ENCODE measurements at regions not wholly inside any gene's neighbourhood (a gene's known extent, or its start where the extent isn't known, plus 50 kb on each side); places are given as distances from the start of the nearest gene placed in this dataset.

DNA sequence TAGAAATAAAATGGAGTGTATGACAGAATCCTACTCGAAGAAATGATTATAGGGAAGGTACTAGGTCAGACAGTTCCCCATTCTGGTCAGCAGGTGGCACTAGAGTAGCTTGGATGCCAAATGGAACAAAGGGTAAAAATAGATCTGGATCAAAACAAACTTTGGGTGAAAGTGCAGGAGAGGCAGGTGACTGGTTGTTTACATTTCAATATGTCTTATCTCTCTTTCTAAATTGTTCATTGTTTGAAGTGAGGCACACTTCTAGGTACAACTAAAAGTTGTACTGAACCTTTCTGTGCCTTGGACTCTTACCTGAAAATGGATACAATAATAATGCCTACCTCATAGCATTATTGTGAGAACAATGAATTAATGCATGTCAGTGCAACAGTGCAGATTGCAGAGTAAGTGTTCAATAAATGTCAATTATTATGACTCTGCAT lies 62.0 kb upstream of the OSBPL8 start (continued):
- no peak for TF ChIP-seq CHD1 (IDR thresholded peaks at IDR 0.05; ENCODE audit: low read depth, low read length)
- no peak for TF ChIP-seq SMARCA5 (IDR thresholded peaks at IDR 0.05)
- TF ChIP-seq STAT1 (conservative IDR thresholded peaks at IDR 0.05): no peak
- TF ChIP-seq, protein P1, sequence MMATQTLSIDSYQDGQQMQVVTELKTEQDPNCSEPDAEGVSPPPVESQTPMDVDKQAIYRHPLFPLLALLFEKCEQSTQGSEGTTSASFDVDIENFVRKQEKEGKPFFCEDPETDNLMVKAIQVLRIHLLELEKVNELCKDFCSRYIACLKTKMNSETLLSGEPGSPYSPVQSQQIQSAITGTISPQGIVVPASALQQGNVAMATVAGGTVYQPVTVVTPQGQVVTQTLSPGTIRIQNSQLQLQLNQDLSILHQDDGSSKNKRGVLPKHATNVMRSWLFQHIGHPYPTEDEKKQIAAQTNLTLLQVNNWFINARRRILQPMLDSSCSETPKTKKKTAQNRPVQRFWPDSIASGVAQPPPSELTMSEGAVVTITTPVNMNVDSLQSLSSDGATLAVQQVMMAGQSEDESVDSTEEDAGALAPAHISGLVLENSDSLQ (IDR thresholded peaks at IDR 0.05): no peak
- no peak for TF ChIP-seq NR2C1 (IDR thresholded peaks at IDR 0.05)
- peak; percentile 90 for TF ChIP-seq MEF2A (IDR thresholded peaks at IDR 0.05; ENCODE audit: insufficient read depth, low read depth, low read length)

DNA sequence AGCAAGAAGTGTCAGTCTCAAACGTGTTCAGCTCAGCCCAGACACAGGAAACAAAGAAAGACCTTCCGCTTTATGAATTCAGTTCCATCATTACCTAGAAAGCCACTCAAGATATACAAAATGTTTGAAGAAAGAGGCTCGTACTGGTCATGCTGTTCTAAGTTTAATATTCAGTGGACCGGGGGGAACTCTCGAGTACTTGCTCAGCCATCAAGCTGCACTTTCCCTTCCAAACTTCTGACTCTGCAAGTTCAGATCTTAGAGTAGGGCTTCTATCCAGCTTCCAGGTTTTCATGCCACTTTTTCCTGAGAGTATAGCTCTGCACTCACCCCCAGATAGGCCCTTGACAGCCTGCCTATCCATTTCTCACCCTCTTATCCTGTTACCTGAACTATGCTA lies 62.8 kb upstream of the OSBPL8 start:
- SMC1A ChIA-PET (ENCODE audit: uncharacterized antibody, unreplicated experiment): interaction anchor here (0.6 to 3.2 kb wide), 13 partner anchors 10 to 389 kb away, joined by 3 to 37 read pairs (median 3); no protein-coding TSS in a partner anchor
- RAD21 ChIA-PET (ENCODE audit: unreplicated experiment): interaction anchor here (2.1 to 2.9 kb wide), 4 partner anchors 13 to 388 kb away, joined by 5 to 39 read pairs (median 21); no protein-coding TSS in a partner anchor
- 39% methylated on average over 5 of the region's 5 CpGs for WGBS (ENCODE audit: insufficient coverage, insufficient replicate concordance, low lambda C conversion rate, missing lambda C conversion rate)
- Histone ChIP-seq H3K27ac (ENCODE audit: control insufficient read depth, insufficient read depth) (no peak overlapping the region), H3K27me3 (replicated peaks in 1 of 2; ENCODE audit: control insufficient read depth in 2 of 2, insufficient read depth in 2 of 2, low read length in 1 of 2) (no peaks in the 10 kb centered on the region), H3K9me3 (replicated peaks; ENCODE audit: control insufficient read depth, insufficient read depth, low read length) (no peaks in the 10 kb centered on the region), H3K4me3 (no peak overlapping the region), H3K79me2 (ENCODE audit: control insufficient read depth, insufficient read depth, low read length) (no peaks in the 10 kb centered on the region), H3K4me2 (ENCODE audit: control insufficient read depth, insufficient read depth) (no peak overlapping the region), H2AFZ (ENCODE audit: control insufficient read depth, low read depth, low read length) (no peak overlapping the region), H3K36me3 (ENCODE audit: control insufficient read depth in 2 of 2, insufficient read depth in 2 of 2, low read length in 1 of 2) (no peaks in the 10 kb centered on the region), H3K9ac (ENCODE audit: control insufficient read depth, insufficient read depth, low read length) (no peak overlapping the region), H3K4me1 (ENCODE audit: control insufficient read depth, insufficient read depth, low read length) (no peaks in the 10 kb centered on the region), H4K20me1 (ENCODE audit: control insufficient read depth, insufficient read depth) (no peaks in the 10 kb centered on the region)
- POLR2A ChIA-PET: no interaction called here
- CTCF ChIA-PET: interaction anchor here (0.6 to 6.7 kb wide), 19 partner anchors 8 to 399 kb away, joined by 3 to 118 read pairs (median 4); no protein-coding TSS in a partner anchor
- FAIRE-seq (no peak), ATAC-seq (no peak), DNase-seq (ENCODE audit: low read depth, low spot score) (no peak)
- BruUV-seq (replicated peaks): no TSS peak
- intact Hi-C loops (cut with micrococcal nuclease; ENCODE audit: unreplicated experiment): no loop called here
- in situ Hi-C loops (cut with MboI): loop anchor here (5.0 kb wide), 1 partner anchor 170 kb away; no protein-coding TSS in a partner anchor
- TF ChIP-seq STAT3 (IDR thresholded peaks at IDR 0.05; ENCODE audit: low read depth, low read length) (no peak), SIN3A (IDR thresholded peaks at IDR 0.05; ENCODE audit: low read depth, low read length) (no peak), CHD4 (IDR thresholded peaks at IDR 0.05) (no peak), JUND (IDR thresholded peaks at IDR 0.05; ENCODE audit: low read depth, low read length) (no peak), BACH1 (IDR thresholded peaks at IDR 0.05; ENCODE audit: borderline replicate concordance) (no peak), GATAD2B (conservative IDR thresholded peaks at IDR 0.05; ENCODE audit: low read depth) (no peak), ZNF622 (IDR thresholded peaks at IDR 0.05) (no peak)
- TF ChIP-seq, protein P2, sequence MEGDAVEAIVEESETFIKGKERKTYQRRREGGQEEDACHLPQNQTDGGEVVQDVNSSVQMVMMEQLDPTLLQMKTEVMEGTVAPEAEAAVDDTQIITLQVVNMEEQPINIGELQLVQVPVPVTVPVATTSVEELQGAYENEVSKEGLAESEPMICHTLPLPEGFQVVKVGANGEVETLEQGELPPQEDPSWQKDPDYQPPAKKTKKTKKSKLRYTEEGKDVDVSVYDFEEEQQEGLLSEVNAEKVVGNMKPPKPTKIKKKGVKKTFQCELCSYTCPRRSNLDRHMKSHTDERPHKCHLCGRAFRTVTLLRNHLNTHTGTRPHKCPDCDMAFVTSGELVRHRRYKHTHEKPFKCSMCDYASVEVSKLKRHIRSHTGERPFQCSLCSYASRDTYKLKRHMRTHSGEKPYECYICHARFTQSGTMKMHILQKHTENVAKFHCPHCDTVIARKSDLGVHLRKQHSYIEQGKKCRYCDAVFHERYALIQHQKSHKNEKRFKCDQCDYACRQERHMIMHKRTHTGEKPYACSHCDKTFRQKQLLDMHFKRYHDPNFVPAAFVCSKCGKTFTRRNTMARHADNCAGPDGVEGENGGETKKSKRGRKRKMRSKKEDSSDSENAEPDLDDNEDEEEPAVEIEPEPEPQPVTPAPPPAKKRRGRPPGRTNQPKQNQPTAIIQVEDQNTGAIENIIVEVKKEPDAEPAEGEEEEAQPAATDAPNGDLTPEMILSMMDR (IDR thresholded peaks at IDR 0.05 in 2 of 3, conservative IDR thresholded peaks at IDR 0.05 in 1 of 3; ENCODE audit: control insufficient read depth in 2 of 3, extremely low read depth in 1 of 3, insufficient read depth in 1 of 3, low read depth in 3 of 3, low read length in 3 of 3): no peak
- TF ChIP-seq, protein P3, sequence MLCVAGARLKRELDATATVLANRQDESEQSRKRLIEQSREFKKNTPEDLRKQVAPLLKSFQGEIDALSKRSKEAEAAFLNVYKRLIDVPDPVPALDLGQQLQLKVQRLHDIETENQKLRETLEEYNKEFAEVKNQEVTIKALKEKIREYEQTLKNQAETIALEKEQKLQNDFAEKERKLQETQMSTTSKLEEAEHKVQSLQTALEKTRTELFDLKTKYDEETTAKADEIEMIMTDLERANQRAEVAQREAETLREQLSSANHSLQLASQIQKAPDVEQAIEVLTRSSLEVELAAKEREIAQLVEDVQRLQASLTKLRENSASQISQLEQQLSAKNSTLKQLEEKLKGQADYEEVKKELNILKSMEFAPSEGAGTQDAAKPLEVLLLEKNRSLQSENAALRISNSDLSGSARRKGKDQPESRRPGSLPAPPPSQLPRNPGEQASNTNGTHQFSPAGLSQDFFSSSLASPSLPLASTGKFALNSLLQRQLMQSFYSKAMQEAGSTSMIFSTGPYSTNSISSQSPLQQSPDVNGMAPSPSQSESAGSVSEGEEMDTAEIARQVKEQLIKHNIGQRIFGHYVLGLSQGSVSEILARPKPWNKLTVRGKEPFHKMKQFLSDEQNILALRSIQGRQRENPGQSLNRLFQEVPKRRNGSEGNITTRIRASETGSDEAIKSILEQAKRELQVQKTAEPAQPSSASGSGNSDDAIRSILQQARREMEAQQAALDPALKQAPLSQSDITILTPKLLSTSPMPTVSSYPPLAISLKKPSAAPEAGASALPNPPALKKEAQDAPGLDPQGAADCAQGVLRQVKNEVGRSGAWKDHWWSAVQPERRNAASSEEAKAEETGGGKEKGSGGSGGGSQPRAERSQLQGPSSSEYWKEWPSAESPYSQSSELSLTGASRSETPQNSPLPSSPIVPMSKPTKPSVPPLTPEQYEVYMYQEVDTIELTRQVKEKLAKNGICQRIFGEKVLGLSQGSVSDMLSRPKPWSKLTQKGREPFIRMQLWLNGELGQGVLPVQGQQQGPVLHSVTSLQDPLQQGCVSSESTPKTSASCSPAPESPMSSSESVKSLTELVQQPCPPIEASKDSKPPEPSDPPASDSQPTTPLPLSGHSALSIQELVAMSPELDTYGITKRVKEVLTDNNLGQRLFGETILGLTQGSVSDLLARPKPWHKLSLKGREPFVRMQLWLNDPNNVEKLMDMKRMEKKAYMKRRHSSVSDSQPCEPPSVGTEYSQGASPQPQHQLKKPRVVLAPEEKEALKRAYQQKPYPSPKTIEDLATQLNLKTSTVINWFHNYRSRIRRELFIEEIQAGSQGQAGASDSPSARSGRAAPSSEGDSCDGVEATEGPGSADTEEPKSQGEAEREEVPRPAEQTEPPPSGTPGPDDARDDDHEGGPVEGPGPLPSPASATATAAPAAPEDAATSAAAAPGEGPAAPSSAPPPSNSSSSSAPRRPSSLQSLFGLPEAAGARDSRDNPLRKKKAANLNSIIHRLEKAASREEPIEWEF (IDR thresholded peaks at IDR 0.05; ENCODE audit: insufficient replicate concordance, low read depth, low read length): no peak
